HepG2 (cell line): ENCODE measurements at regions not wholly inside any gene's neighbourhood (a gene's known extent, or its start where the extent isn't known, plus 50 kb on each side); places are given as distances from the start of the nearest gene placed in this dataset.

ENCODE experiments used
- ATAC-seq: fragments of 200-7000 bp; cut with Tn5 transposase; 3 replicates; pipeline ENCODE4 v1.9.1; 2020; ENCODE audit warnings: mild to moderate bottlenecking, moderate library complexity
- BruUV-seq: library from RNA; stranded (reverse); fragments of 400-500 nt; replicated peaks from 2 replicates; lab custom pipeline; 2021; lab: Mats Ljungman, UMichigan
- CTCF ChIA-PET: fragments of 300-600 bp; formaldehyde crosslinking; extraction: SDS; loops from one replicate; lab custom pipeline; 2021; ENCODE audit warnings: low total read pairs, inconsistent platforms, low intra/inter-chr PET ratio; lab: Yijun Ruan, JAX
- POLR2A ChIA-PET: fragments of 350-600 bp; sonication (Branson Sonifier 250); formaldehyde crosslinking; loops from one replicate; lab custom pipeline; 2020; ENCODE audit warnings: antibody characterized with exemption, inconsistent platforms; lab: Yijun Ruan, JAX
- DNase-seq: peaks from one replicate; pipeline ENCODE4 v3.0.0-alpha.2; 2015; ENCODE audit warnings: low spot score
- FAIRE-seq: peaks from 3 replicates; lab custom pipeline; 2011; peaks lifted over from hg19 to GRCh38; lab: Jason Lieb, UNC
- H2AFZ ChIP-seq: one replicate; pipeline ENCODE4 v1.6.1; 2011; ENCODE audit warnings: low read length, inconsistent platforms
- H3K27ac ChIP-seq: fragments of 300-600 bp; 3 replicates; pipeline ENCODE4 v1.8.0; 2011; ENCODE audit warnings: mixed run types, mild to moderate bottlenecking, mixed read lengths, low read length, inconsistent platforms; ENCODE audit not compliant: insufficient read depth; ENCODE audit errors: extremely low read length
- H3K27me3 ChIP-seq, 2 experiments: fragments of 200-600 bp in 1 of 2; 2 replicates in 1 of 2; 3 replicates in 1 of 2; pipeline versions ENCODE4 v1.6.0 to v1.8.0; 2011; ENCODE audit warnings: low read length in 2 of 2, mild to moderate bottlenecking in 2 of 2, moderate library complexity in 2 of 2, inconsistent platforms in 1 of 2; ENCODE audit not compliant: insufficient read depth in 2 of 2, control insufficient read depth in 1 of 2
- H3K36me3 ChIP-seq, 2 experiments: fragments of 200-600 bp in 1 of 2; replicated peaks in 1 of 2; 2 replicates in 1 of 2; 3 replicates in 1 of 2; pipeline versions ENCODE4 v1.5.1 to v1.8.0; 2011; ENCODE audit warnings: low read length in 2 of 2, inconsistent platforms in 1 of 2; ENCODE audit not compliant: insufficient read depth in 2 of 2, control insufficient read depth in 1 of 2
- H3K4me1 ChIP-seq: 2 replicates; pipeline ENCODE4 v1.5.1; 2012; ENCODE audit warnings: low read length, inconsistent platforms; ENCODE audit not compliant: insufficient read depth
- H3K4me2 ChIP-seq: 2 replicates; pipeline ENCODE4 v1.6.0; 2011; ENCODE audit warnings: low read depth, low read length, inconsistent platforms
- H3K4me3 ChIP-seq, 3 experiments: fragments of 200-600 bp in 1 of 3; sonication (generic), shearing (Covaris generic) in 1 of 3; replicated peaks in 1 of 3; 2 replicates each; pipeline ENCODE4 v1.5.1; 2011 to 2016; ENCODE audit warnings: low read length in 3 of 3, inconsistent platforms in 2 of 3, low read depth in 2 of 3, mild to moderate bottlenecking in 2 of 3, control low read depth in 1 of 3, mixed read lengths in 1 of 3; ENCODE audit not compliant: insufficient read depth in 1 of 3
- H3K79me2 ChIP-seq: one replicate; pipeline ENCODE4 v1.6.1; 2011; ENCODE audit warnings: low read length, inconsistent platforms; ENCODE audit not compliant: insufficient read depth
- H3K9ac ChIP-seq: 2 replicates; pipeline ENCODE4 v1.6.0; 2011; ENCODE audit warnings: mild to moderate bottlenecking, low read depth, low read length, inconsistent platforms; ENCODE audit not compliant: insufficient read depth
- H3K9me3 ChIP-seq: 2 replicates; pipeline ENCODE4 v1.5.1; 2012; ENCODE audit warnings: mild to moderate bottlenecking, low read length
- H4K20me1 ChIP-seq: 2 replicates; pipeline ENCODE4 v1.6.0; 2011; ENCODE audit warnings: inconsistent platforms, mild to moderate bottlenecking, low read length, moderate library complexity; ENCODE audit not compliant: insufficient read depth
- HDAC1 ChIP-seq: sonication (generic); formaldehyde crosslinking; IDR thresholded peaks from 2 replicates; pipeline ENCODE4 v1.5.1; 2020; ENCODE audit warnings: mild to moderate bottlenecking, missing genetic modification reagents
- MTF2 ChIP-seq: sonication (generic); formaldehyde crosslinking; IDR thresholded peaks from 2 replicates; pipeline ENCODE4 v1.5.0; 2020; ENCODE audit warnings: missing genetic modification reagents, borderline replicate concordance
- NPAS2 ChIP-seq: sonication (generic); formaldehyde crosslinking; IDR thresholded peaks from 2 replicates; pipeline ENCODE4 v1.8.0; 2022; ENCODE audit warnings: mild to moderate bottlenecking, missing genetic modification reagents, borderline replicate concordance
- ZNF329 ChIP-seq: sonication (generic); formaldehyde crosslinking; IDR thresholded peaks from 2 replicates; pipeline ENCODE4 v1.9.0; 2021; ENCODE audit warnings: low read depth, mild to moderate bottlenecking, missing genetic modification reagents
- ZNF672 ChIP-seq: sonication (generic); formaldehyde crosslinking; IDR thresholded peaks from 2 replicates; pipeline ENCODE4 v1.8.1; 2022; ENCODE audit warnings: missing genetic modification reagents
- ZSCAN12 ChIP-seq: sonication (generic); formaldehyde crosslinking; IDR thresholded peaks from 2 replicates; pipeline ENCODE4 v1.9.0; 2021; ENCODE audit warnings: mild to moderate bottlenecking, missing genetic modification reagents
- ZZZ3 ChIP-seq: sonication (generic); formaldehyde crosslinking; IDR thresholded peaks from 2 replicates; pipeline ENCODE4 v1.4.0; 2020; ENCODE audit warnings: missing genetic modification reagents, mild to moderate bottlenecking, borderline replicate concordance
- WGBS: methylation state at CpG from one replicate; pipeline ENCODE4 v1.1.6; 2017; ENCODE audit warnings: low lambda C conversion rate; 5-methylcytosine and 5-hydroxymethylcytosine counted together
- in situ Hi-C: cut with HindIII; loops from 2 replicates; pipeline ENCODE4 v1.10.0; 2017; ENCODE audit warnings: low pct_unique_long_range_greater_than_20kb; ENCODE audit not compliant: extremely low pct_ligation_motif_present
- intact Hi-C: fragments of 100-400 bp; cut with micrococcal nuclease; formaldehyde crosslinking; loops from one replicate; pipeline ENCODE4 v1.10.0; 2022; ENCODE audit not compliant: unreplicated experiment
- TF ChIP-seq, protein P1 (sequence below): sonication (generic); formaldehyde crosslinking; IDR thresholded peaks from 2 replicates; pipeline ENCODE4 v1.8.0; 2022; ENCODE audit warnings: mild to moderate bottlenecking, missing genetic modification reagents, borderline replicate concordance
- TF ChIP-seq, protein P2 (sequence below): sonication (generic); formaldehyde crosslinking; conservative IDR thresholded peaks from 2 replicates; pipeline ENCODE4 v1.8.0; 2022; ENCODE audit warnings: missing genetic modification reagents

DNA sequence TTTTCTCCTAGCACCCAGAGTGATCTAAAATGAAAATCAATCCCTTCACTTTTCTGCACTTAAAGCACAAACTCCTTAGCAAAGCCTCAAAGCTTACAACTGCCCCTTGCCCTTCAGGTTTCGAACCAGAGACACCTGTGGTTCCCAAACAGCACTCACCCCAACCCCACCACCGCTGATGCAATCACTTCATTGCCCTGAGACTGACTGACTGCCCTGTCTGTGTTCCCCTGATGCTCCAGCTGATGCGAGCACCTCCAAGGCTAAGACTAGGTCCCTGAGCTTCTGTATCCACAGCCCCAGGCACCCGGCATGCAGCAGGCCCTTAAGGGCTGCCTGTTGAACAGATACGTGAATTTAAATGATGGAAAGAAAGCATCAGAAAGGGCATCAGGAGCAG lies 127.3 kb downstream of the ZNF621 start:
- TF ChIP-seq ZNF329 (CRISPR knock-in tag), result no peak

DNA sequence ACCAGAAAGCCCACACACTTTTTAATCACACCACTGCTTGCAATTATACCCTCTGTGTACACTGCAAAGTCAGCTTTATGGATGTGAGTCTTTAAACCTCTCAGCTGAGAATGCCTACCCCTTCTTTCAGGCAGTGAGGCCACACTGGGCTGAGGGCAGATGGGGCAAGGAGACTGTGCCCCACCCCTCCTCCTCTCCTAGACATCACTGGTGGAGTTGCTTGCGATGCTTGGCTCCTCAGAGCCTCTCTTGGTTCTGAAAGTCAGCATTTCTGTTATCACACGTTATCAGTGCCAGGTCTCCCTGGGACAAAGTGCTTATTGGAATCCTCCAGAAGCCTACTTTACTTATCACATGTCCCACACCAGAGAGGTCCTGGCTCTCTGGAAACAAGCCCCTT lies 128.2 kb downstream of the ZNF621 start:
- ChIA-PET CTCF (no interaction called here), POLR2A (no interaction called here)
- intact Hi-C loops (no loop called here), in situ Hi-C loops (no loop called here)
- no peaks in the 10 kb centered on the region for H3K79me2 ChIP-seq
- TF ChIP-seq, protein P1, sequence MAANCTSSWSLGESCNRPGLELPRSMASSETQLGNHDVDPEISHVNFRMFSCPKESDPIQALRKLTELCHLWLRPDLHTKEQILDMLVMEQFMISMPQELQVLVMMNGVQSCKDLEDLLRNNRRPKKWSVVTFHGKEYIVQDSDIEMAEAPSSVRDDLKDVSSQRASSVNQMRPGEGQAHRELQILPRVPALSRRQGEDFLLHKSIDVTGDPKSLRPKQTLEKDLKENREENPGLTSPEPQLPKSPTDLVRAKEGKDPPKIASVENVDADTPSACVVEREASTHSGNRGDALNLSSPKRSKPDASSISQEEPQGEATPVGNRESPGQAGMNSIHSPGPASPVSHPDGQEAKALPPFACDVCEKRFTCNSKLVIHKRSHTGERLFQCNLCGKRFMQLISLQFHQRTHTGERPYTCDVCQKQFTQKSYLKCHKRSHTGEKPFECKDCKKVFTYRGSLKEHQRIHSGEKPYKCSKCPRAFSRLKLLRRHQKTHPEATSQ (CRISPR knock-in tag), result no peak
- TF ChIP-seq NPAS2 (CRISPR knock-in tag), result no peak
- TF ChIP-seq HDAC1 (CRISPR knock-in tag), result no peak
- TF ChIP-seq, protein P2, sequence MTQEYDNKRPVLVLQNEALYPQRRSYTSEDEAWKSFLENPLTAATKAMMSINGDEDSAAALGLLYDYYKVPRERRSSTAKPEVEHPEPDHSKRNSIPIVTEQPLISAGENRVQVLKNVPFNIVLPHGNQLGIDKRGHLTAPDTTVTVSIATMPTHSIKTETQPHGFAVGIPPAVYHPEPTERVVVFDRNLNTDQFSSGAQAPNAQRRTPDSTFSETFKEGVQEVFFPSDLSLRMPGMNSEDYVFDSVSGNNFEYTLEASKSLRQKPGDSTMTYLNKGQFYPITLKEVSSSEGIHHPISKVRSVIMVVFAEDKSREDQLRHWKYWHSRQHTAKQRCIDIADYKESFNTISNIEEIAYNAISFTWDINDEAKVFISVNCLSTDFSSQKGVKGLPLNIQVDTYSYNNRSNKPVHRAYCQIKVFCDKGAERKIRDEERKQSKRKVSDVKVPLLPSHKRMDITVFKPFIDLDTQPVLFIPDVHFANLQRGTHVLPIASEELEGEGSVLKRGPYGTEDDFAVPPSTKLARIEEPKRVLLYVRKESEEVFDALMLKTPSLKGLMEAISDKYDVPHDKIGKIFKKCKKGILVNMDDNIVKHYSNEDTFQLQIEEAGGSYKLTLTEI, result no peak
- no peak for TF ChIP-seq ZZZ3 (CRISPR knock-in tag)
- TF ChIP-seq ZSCAN12 (CRISPR knock-in tag), result no peak
- TF ChIP-seq ZNF672 (CRISPR knock-in tag), result no peak
- no peak for TF ChIP-seq MTF2 (CRISPR knock-in tag)
- no peaks in the 10 kb centered on the region for H3K4me1 ChIP-seq
- H3K9me3 ChIP-seq, result no peaks in the 10 kb centered on the region
- no peak overlapping the region for H3K27ac ChIP-seq
- no TSS peak for BruUV-seq
- no peaks in the 10 kb centered on the region for H3K36me3 ChIP-seq
- no peak overlapping the region for H3K9ac ChIP-seq
- no peaks in the 10 kb centered on the region for H4K20me1 ChIP-seq
- H3K4me3 ChIP-seq, result no peak overlapping the region
- FAIRE-seq (no peak), DNase-seq (no peak), ATAC-seq (no peak)
- H3K27me3 ChIP-seq, result no peaks in the 10 kb centered on the region; a peak in 1 of 5 replicates
- 0% methylated on average over 1 of the region's 2 CpGs for WGBS
- no peak overlapping the region for H3K4me2 ChIP-seq
- H2AFZ ChIP-seq, result no peak overlapping the region

More for the DNA sequence above, 127.3 kb downstream of the ZNF621 start:
- ChIA-PET POLR2A (no interaction called here), CTCF (no interaction called here)
- BruUV-seq, result no TSS peak
- Histone ChIP-seq H3K36me3 (no peaks in the 10 kb centered on the region), H4K20me1 (no peaks in the 10 kb centered on the region), H3K27ac (no peak overlapping the region), H3K4me2 (no peak overlapping the region), H3K9me3 (no peaks in the 10 kb centered on the region), H3K79me2 (no peaks in the 10 kb centered on the region), H3K4me1 (no peaks in the 10 kb centered on the region), H3K27me3 (peaks cover 0 to 1% of the 10 kb centered on the region in 2 experiments; a peak in 1 of 5 replicates), H3K9ac (no peak overlapping the region), H3K4me3 (no peak overlapping the region), H2AFZ (no peak overlapping the region)
- WGBS, result 27% methylated on average over 5 of the region's 5 CpGs
- intact Hi-C loops, result no loop called here
- FAIRE-seq, result no peak
- no peak for ATAC-seq
- in situ Hi-C loops, result no loop called here
- DNase-seq, result no peak
